Testis (tissue), 2 donors: ENCODE measurements at regions not wholly inside any gene's neighbourhood (a gene's known extent, or its start where the extent isn't known, plus 50 kb on each side); places are given as distances from the start of the nearest gene placed in this dataset.

Experiments used
- CTCF ChIP-seq, 3 experiments: fragments of 450-650 bp in 2 of 3; fragments of 200-600 bp in 1 of 3; sonication (generic) in 1 of 3; IDR thresholded peaks; one replicate each; pipeline ENCODE4 v1.5.1; 2016 to 2019; ENCODE audit warnings: antibody characterized with exemption in 3 of 3, mild to moderate bottlenecking in 2 of 3, moderate library complexity in 1 of 3
- POLR2A ChIP-seq: fragments of 450-650 bp; IDR thresholded peaks from one replicate; pipeline ENCODE4 v1.6.1; 2017; ENCODE audit warnings: antibody characterized with exemption, mild to moderate bottlenecking, moderate library complexity

GRCh38 chr13:50535050-50535449 lies 308.4 kb downstream of the DLEU7 start:
- no peak for TF ChIP-seq POLR2A
- no peak for TF ChIP-seq CTCF (IDR thresholded peaks at IDR 0.05)
